Nephron progenitor cell (in vitro differentiated cells): ENCODE measurements at regions not wholly inside any gene's neighbourhood (a gene's known extent, or its start where the extent isn't known, plus 50 kb on each side); places are given as distances from the start of the nearest gene placed in this dataset.
"Not testable (repeated sequence)": the region's sequence is repeated elsewhere in the genome, so short reads cannot be mapped to it uniquely, and the experiment has no call there.

Source experiments
- DNase-seq: peaks from one replicate; pipeline ENCODE4 v3.0.0; 2021
- H3K27ac Mint-ChIP-seq: 2 replicates; pipeline ENCODE4 v1.8.0; 2021; ENCODE audit warnings: mild to moderate bottlenecking, moderate library complexity, mixed read lengths
- H3K27me3 Mint-ChIP-seq: 2 replicates; pipeline ENCODE4 v1.8.0; 2021; ENCODE audit warnings: mild to moderate bottlenecking, low read depth, mixed read lengths; ENCODE audit not compliant: poor library complexity
- H3K36me3 Mint-ChIP-seq: 2 replicates; pipeline ENCODE4 v1.8.0; 2021; ENCODE audit warnings: low read depth, mixed read lengths
- H3K4me1 Mint-ChIP-seq: 2 replicates; pipeline ENCODE4 v1.8.0; 2021; ENCODE audit warnings: mixed read lengths
- H3K4me3 Mint-ChIP-seq: 2 replicates; pipeline ENCODE4 v1.8.0; 2021; ENCODE audit warnings: mild to moderate bottlenecking, moderate library complexity, mixed read lengths
- H3K9me3 Mint-ChIP-seq: 2 replicates; pipeline ENCODE4 v1.8.0; 2021; ENCODE audit warnings: mild to moderate bottlenecking, moderate library complexity, mixed read lengths
- TF ChIP-seq, protein P1 (sequence below): fragments of 200-600 bp; sonication (generic); IDR thresholded peaks from 2 replicates; pipeline ENCODE4 v1.5.0; 2021; ENCODE audit warnings: antibody characterized with exemption

GRCh38 chr3:11909726-11910125 lies 63.0 kb upstream of the TAMM41 start:
- H3K9me3 Mint-ChIP-seq, result no peaks in the 10 kb centered on the region
- peaks cover 21% of the 10 kb centered on the region for H3K27me3 Mint-ChIP-seq
- no peak for DNase-seq
- no peak overlapping the region for H3K27ac Mint-ChIP-seq
- H3K4me3 Mint-ChIP-seq, result no peak overlapping the region
- H3K4me1 Mint-ChIP-seq, result peaks cover 16% of the 10 kb centered on the region
- TF ChIP-seq, protein P1, sequence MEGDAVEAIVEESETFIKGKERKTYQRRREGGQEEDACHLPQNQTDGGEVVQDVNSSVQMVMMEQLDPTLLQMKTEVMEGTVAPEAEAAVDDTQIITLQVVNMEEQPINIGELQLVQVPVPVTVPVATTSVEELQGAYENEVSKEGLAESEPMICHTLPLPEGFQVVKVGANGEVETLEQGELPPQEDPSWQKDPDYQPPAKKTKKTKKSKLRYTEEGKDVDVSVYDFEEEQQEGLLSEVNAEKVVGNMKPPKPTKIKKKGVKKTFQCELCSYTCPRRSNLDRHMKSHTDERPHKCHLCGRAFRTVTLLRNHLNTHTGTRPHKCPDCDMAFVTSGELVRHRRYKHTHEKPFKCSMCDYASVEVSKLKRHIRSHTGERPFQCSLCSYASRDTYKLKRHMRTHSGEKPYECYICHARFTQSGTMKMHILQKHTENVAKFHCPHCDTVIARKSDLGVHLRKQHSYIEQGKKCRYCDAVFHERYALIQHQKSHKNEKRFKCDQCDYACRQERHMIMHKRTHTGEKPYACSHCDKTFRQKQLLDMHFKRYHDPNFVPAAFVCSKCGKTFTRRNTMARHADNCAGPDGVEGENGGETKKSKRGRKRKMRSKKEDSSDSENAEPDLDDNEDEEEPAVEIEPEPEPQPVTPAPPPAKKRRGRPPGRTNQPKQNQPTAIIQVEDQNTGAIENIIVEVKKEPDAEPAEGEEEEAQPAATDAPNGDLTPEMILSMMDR, result no peak
- H3K36me3 Mint-ChIP-seq, result no peaks in the 10 kb centered on the region

DNA sequence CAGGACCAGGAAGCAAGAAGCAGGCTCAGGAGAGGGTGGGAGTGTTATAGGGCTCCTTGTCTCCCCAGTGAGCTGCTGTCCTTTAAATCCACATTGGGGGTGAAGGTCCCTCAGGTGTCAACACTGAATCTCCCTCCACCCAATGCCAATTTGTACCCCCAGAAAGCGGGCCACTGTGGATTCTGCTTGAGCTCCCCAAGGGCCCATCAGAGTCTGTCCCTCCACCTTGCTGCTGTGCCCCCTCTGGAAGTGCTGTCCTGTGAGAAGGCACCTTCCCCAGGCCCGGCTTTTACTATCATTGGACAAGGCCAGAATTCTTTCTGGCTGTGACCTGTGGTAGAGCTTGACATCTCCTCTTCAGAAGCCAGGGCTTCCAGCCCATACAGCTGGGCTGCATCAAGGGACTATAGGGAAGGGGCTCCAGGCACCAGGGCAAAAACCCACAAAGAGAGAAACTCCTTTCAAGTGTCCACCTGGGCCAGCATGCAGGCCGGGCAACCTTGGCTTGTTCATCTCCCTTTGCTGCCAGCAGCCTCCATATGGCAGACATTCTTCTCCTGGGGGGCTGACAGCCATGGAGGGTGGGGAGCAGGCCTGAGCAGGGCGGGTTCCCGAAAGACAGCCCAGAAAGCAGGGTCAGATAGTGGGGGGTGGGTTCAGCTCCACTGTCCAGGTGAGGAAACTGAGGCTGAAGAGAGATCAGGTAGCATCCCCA lies 63.7 kb upstream of the TAMM41 start:
- Mint-ChIP-seq H3K27me3 (peaks cover 20% of the 10 kb centered on the region), H3K4me1 (peaks cover 16% of the 10 kb centered on the region)
- not testable (repeated sequence) for H3K4me3 Mint-ChIP-seq, H3K27ac Mint-ChIP-seq, DNase-seq, H3K9me3 Mint-ChIP-seq, H3K36me3 Mint-ChIP-seq

GRCh38 chr3:11910971-11911531 lies 64.4 kb upstream of the TAMM41 start:
- no peaks in the 10 kb centered on the region for H3K36me3 Mint-ChIP-seq
- DNase-seq, result no peak
- TF ChIP-seq, protein P1, result no peak
- no peak overlapping the region for H3K27ac Mint-ChIP-seq
- no peaks in the 10 kb centered on the region for H3K9me3 Mint-ChIP-seq
- H3K4me1 Mint-ChIP-seq, result peaks cover 20% of the 10 kb centered on the region
- no peak overlapping the region for H3K4me3 Mint-ChIP-seq
- peaks cover 14% of the 10 kb centered on the region for H3K27me3 Mint-ChIP-seq

GRCh38 chr3:11911887-11912286 lies 65.2 kb upstream of the TAMM41 start:
- not testable (repeated sequence) for H3K9me3 Mint-ChIP-seq

DNA sequence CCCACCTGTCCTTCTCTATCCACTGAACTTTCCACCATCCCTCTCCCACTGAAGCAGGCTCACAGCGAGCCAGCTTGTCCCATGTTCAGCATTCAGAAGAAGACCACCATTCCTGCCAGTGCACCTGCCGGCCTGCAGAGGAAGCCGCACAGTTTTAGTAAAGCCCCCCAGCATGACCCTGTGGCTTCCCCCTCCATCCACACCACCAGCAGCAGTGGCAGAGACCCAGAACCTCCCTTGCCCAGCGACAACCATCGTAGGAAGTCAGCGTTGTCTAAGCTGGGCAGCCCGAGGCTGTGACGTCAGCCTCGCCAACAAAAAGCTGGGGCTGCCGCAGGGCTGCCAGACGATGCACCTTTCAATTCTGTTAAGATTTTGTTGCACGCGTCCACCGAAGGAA lies 66.6 kb upstream of the TAMM41 start:
- H3K27ac Mint-ChIP-seq, result no peak overlapping the region
- DNase-seq, result no peak

More at GRCh38 chr3:11911887-11912286, 65.2 kb upstream of the TAMM41 start:
- not testable (repeated sequence) for H3K36me3 Mint-ChIP-seq, H3K4me3 Mint-ChIP-seq, DNase-seq, H3K27ac Mint-ChIP-seq
- Mint-ChIP-seq H3K4me1 (peaks cover 26% of the 10 kb centered on the region), H3K27me3 (peaks cover 14% of the 10 kb centered on the region)

GRCh38 chr3:11914041-11914440 lies 67.4 kb upstream of the TAMM41 start:
- TF ChIP-seq, protein P1, result no peak
- no peak for DNase-seq

More for the DNA sequence above, 66.6 kb upstream of the TAMM41 start:
- H3K4me3 Mint-ChIP-seq, result no peak overlapping the region
- H3K36me3 Mint-ChIP-seq, result no peaks in the 10 kb centered on the region
- no peaks in the 10 kb centered on the region for H3K9me3 Mint-ChIP-seq
- H3K4me1 Mint-ChIP-seq, result peaks cover 17% of the 10 kb centered on the region
- TF ChIP-seq, protein P1, result no peak
- peaks cover 17% of the 10 kb centered on the region for H3K27me3 Mint-ChIP-seq

GRCh38 chr3:11914651-11915050 lies 68.0 kb upstream of the TAMM41 start:
- peaks cover 4% of the 10 kb centered on the region for H3K9me3 Mint-ChIP-seq
- no peak for DNase-seq
- no peak overlapping the region for H3K27ac Mint-ChIP-seq
- no peaks in the 10 kb centered on the region for H3K36me3 Mint-ChIP-seq
- peaks cover 21% of the 10 kb centered on the region for H3K4me1 Mint-ChIP-seq
- peaks cover 28% of the 10 kb centered on the region for H3K27me3 Mint-ChIP-seq
- no peak overlapping the region for H3K4me3 Mint-ChIP-seq
- TF ChIP-seq, protein P1, result no peak

More at GRCh38 chr3:11914041-11914440, 67.4 kb upstream of the TAMM41 start:
- peaks cover 4% of the 10 kb centered on the region for H3K9me3 Mint-ChIP-seq
- H3K4me3 Mint-ChIP-seq, result no peak overlapping the region
- peaks cover 22% of the 10 kb centered on the region for H3K27me3 Mint-ChIP-seq
- H3K4me1 Mint-ChIP-seq, result peaks cover 15% of the 10 kb centered on the region
- H3K27ac Mint-ChIP-seq, result no peak overlapping the region
- H3K36me3 Mint-ChIP-seq, result no peaks in the 10 kb centered on the region
